GM18508 (cell line): ENCODE measurements at regions not wholly inside any gene's neighbourhood (a gene's known extent, or its start where the extent isn't known, plus 50 kb on each side); places are given as distances from the start of the nearest gene placed in this dataset.

Experiments
- ATAC-seq: cut with Tn5 transposase; IDR thresholded peaks from one replicate; pipeline ENCODE4 v1.9.1; 2021; ENCODE audit warnings: moderate number of reproducible peaks; ENCODE audit not compliant: insufficient read depth, unreplicated experiment

DNA sequence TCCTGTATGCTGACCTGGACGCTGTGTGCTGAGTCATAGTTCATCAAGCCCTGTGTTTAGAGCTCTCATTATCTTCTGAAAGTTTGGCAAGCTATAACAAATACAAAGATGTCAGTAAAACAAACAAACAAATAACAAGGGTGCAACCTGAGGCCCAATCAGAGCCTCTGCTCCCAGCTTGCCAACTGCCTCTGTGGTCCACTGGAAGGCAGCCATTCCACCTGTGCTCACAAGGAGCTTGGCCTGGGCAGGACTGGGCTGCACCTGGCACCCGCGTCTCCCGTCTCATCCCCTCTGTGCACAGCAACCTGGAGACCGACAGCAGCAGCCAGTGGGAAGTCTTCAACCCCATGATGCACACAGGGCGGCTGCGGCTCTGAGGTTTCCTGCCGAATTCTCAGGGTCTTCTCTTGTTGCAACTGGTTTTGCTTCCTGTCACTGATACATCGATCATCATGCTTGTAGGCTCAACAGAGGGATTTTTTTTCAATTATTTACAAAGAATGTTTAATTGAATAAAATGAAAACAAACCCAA is 97.8 kb downstream of the TMEM18 start:
- no peak for ATAC-seq

- ATAC-seq, result no peak
Measured at GRCh38 chr2:576292-576691, 100.9 kb downstream of the TMEM18 start.

DNA sequence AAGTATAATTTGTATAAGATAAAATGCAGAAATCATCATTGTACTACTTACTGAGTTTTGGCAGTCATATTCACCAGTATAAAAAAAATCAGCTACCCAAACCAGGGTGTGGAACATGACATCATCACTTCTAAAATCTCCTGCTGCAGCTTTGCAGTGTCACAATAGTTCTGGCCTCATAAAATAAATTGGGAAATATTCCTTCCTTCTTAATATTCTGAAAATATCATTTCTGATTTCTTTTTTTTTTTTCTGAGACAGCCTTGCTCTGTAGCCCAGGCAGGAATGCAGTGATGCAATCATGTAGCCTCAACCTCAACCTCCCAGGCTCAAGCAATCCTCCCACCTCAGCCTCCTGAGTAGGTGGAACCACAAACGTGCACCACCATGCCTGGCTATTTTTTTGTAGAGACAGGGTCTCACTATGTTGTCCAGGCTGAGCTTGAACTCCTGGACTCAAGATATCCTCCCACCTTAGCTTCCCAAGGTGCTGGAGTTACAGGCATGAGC is 101.4 kb downstream of the TMEM18 start:
- no peak for ATAC-seq

DNA sequence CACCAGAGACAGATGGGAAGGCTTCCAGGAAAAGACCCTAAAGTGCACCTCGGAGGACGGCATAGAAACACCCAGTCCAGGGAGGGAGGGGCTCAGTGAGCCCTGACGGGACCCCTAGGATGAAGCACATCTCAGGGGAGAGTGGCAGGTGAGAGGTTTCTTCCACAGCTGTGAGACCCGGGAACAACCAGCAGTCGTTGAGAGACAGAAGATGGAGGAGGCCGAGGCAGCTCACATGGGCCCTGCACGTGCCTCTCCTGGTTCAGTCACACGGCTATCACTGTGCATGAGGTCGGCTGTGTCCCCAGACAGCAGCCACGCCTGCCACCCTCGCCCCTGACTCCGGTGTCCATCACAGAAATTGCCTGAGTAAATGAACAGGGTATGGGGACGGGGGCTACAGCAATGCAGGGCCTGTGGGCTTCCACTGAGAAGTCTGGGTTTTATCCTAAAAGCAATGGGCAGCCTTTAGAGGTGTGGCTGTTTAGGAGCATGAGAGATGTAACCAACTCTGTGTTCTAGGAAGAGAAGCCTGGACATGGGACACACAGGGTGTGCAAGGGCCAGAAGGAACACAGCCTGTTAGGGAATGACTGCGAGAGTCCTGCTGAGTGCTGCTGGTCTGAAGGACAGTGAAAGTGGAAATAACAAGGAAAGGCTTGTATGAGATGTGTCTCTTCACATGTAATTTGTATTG is 102.0 kb downstream of the TMEM18 start:
- ATAC-seq, result no peak

DNA sequence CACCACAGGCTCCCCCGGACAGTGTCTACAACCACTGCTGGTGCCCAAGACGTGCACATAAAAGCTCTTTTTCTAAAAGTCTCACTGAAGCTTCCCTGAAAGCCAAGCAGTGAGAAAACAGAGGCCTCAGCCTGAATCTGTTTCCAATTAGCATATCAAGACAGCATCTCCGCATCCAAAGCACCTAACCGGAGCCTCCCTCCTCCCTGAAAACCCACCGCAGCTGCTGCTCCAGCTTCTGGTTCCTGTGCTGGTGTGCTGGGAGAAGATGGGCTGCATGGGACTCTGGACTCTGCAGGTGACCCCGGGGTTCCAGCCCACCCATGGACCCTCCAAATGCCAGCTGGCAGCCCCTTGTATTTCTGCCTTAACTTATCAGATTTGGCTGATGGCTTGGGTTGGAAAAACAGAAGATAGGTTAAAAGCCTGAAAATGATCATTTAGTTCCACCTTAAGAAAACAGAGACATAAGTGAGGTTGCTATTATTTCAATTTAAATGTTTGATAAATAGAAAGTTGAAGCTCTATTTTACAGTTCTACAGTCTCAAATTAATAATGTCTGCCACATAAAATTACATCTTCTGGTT is 103.3 kb downstream of the TMEM18 start:
- ATAC-seq, result no peak

DNA sequence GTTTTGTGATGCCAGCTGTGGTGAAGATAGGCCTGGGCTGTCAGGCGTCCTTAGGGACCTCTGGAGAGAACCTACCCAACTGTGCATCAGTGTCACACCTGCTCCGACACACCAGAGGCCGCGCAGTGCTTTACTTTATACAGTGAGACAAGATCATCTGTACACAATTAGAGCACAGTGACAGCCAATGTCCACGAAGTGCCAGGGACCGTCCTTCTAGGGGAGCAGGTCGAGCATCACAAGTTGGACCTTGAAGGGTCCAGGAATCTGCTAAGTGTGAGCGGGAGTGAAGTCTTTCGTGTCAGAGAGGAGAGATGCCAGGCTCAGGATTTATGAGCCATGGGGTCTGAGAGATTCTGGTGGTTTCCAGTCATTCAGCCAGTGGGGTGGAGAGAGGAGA is 104.2 kb downstream of the TMEM18 start:
- no peak for ATAC-seq

- ATAC-seq, result no peak
Measured at GRCh38 chr2:569681-570080, 107.5 kb downstream of the TMEM18 start.

DNA sequence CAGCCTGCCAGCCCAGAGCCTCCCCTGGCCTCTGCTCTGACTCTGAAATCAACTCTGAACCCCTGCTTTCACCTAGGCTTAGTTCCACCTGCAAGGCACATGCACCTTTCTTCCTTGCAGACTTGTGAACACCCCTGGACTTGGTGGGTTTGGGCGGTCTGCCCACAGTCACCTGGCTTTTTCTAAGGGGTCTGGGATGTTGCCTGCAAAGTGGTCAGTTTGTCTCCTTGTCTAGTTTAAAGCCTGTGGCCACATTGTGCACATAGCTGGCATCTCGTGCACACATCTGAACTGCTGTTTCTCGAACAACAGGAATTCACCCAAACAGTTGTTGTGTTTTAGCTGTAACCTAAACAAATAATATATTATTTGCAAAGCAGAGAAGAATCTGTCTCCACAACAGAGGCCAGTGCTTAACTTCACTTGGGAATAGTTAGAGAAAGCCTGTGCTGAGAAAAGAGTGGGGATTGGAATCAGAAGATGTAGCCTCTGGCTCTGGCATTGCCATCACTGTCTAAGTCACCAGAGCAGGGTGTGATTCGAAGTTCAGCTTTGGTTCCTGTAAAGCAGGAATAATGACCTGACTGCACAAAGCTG is 108.5 kb downstream of the TMEM18 start:
- no peak for ATAC-seq

GRCh38 chr2:567865-568638 is 109.2 kb downstream of the TMEM18 start:
- ATAC-seq, result no peak

DNA sequence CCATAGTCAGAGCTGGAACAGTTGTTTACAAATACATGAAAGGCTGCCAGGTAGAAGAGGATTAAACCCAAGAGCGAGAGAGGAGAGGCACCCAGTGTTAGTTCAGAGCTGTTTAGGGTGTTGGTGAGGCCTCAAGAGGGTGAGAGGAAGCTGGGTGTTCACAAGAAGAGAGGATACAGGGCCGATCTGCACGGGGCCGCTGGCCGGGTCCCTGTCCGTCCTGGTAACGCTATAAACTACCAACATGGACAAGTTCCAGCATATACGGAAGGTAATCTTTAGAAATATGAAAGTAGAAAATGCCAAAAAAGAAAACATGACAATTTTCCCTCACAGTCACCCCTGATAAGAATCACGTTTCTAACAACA is 109.7 kb downstream of the TMEM18 start:
- no peak for ATAC-seq

DNA sequence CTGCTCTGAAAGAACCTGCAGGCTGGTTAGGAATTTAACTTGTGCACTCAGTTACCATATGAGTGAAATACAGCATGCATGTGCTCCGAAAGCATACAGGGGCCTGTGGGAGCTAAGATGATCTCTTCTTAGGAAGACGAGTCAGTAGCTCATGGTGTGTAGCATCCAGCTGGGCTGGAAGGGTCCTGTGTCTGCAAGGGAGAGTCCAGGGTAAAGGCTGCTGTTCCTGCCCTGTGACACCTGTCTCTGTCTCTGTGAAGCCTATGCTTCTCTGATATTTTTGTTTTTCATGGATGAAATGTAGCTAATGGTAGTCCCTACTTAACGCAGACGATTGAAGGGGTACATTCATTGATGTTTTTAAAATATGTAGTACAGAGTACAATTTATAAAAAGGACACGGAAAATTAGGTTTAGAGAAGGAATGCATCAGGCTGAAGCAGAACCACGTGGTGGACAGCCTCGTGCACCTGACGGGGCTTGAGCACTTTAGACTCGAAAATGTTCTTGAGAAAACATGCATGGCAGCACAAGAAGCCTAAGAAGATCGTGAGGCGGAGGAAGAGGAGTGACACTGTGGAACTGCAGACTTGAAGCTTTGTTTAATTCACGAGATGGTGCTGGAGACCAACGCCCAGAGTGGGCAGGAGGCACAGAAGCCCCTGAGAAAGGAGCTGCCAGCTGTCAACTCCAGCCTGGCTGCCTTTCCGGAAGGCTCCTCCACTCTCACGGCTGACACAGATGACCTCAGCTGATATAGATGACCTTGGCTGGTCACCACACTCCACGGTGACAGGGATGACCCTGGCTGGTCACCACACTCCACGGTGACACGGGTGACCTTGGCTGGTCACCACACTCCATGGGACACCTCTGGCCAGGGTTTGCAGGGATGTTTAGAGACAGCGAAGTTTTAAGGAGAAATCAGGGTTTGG is 110.6 kb downstream of the TMEM18 start:
- ATAC-seq, result no peak

GRCh38 chr2:564471-565181 is 112.6 kb downstream of the TMEM18 start:
- no peak for ATAC-seq

DNA sequence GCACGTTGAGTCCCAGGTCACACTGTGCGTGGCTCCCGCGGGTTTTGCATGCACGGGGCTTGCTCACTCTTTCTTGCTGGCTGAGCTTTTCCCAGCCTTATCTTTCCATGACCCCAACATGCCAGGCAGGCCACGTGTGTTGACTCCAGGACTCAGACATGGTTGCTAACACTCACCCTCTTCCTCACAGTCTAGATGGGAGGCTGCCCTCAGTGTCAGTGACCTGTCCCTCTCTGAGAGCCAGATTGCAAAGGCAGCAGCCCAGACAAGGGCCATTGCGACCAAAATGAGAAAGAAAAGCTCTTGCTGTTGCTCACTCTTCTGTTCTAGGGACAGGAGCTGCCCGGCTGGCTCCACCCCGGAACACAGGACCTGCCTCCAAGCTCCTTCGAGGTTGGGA is 113.7 kb downstream of the TMEM18 start:
- ATAC-seq, result no peak

- no peak for ATAC-seq
Measured at GRCh38 chr2:562391-563364, 114.5 kb downstream of the TMEM18 start.

GRCh38 chr2:558879-559278 is 118.3 kb downstream of the TMEM18 start:
- no peak for ATAC-seq

DNA sequence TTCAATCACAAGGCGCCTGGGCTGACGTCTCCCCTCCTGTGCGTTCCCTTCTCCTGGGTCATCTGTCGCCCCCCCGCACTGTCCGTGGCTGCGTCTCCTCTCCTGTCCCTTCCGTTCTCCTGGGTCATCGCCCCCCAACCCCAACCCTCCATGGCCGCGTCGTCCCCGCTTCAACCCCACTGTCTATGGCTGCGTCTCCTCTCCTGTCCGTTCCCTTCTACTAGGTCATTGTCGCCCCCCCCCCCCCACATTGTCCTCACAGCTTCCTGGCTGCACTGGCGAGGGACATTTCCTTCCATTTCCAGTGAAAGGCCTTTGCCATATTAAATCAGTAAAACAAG is 118.9 kb downstream of the TMEM18 start:
- no peak for ATAC-seq

DNA sequence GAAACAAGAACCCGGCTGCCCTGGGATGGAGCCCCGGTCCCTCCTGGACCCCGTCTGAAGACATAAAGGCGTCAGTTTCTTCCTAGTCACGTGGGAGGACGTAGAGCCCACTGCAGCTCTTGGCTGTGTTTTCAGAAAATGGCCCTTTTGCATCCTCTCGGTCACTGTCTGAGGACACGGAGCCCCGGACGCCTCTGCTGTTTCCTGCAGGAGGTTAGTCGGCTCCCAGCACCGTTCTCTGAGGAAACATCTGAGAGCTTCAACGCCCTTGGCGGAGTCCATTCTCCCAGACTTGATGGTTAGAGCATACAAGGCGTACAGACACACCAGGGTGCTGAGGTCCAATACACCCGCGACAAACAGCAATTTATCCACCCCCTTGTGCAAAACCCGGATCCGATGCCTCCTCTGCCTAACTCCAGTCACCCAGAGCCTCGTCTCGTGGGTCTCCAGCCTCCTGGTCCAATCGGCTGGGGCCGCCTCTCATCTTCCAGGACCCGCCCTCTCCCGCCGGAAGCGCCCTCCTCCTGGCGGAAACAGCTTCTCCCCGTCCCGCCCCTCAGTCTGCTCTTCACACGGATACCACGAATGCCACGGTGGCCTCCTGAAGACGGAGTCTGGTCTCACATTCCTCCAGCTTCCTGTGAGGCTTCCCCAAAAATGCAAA is 119.4 kb downstream of the TMEM18 start:
- no peak for ATAC-seq

GRCh38 chr2:556485-556884 is 120.7 kb downstream of the TMEM18 start:
- no peak for ATAC-seq
